ENCODE measurements at regions not wholly inside any gene's neighbourhood (a gene's known extent, or its start where the extent isn't known, plus 50 kb on each side); places are given as distances from the start of the nearest gene placed in this dataset.

- Mint-ChIP-seq H3K9me3 (peaks cover 94% of the 10 kb centered on the region), H3K4me3 (no peak overlapping the region), H3K27me3 (ENCODE audit: insufficient read depth) (peaks cover 2% of the 10 kb centered on the region), H3K4me1 (ENCODE audit: low read depth) (no peaks in the 10 kb centered on the region), H3K36me3 (ENCODE audit: low read depth) (peaks cover 23% of the 10 kb centered on the region), H3K27ac (no peak overlapping the region)
- DNase-seq: no peak
- no peak for TF ChIP-seq CTCF (IDR thresholded peaks at IDR 0.05)
These were observed 641.4 kb downstream of the BRD1 start for GRCh38 chr22:49186293-49186692.

- DNase-seq: no peak
- Mint-ChIP-seq H3K4me3 (no peak overlapping the region), H3K4me1 (ENCODE audit: low read depth) (no peaks in the 10 kb centered on the region), H3K36me3 (ENCODE audit: low read depth) (peaks cover 19% of the 10 kb centered on the region), H3K9me3 (peaks cover 90% of the 10 kb centered on the region), H3K27me3 (ENCODE audit: insufficient read depth) (peaks cover 2% of the 10 kb centered on the region), H3K27ac (no peak overlapping the region)
- no peak for TF ChIP-seq CTCF (IDR thresholded peaks at IDR 0.05)
These were observed 642.2 kb downstream of the BRD1 start for GRCh38 chr22:49185312-49185969.

- no peak for TF ChIP-seq CTCF (IDR thresholded peaks at IDR 0.05)
- no peaks in the 10 kb centered on the region for H3K4me1 Mint-ChIP-seq (ENCODE audit: low read depth)
- no peak overlapping the region for H3K4me3 Mint-ChIP-seq
- no peak for DNase-seq
- peaks cover 2% of the 10 kb centered on the region for H3K27me3 Mint-ChIP-seq (ENCODE audit: insufficient read depth)
- H3K27ac Mint-ChIP-seq: no peak overlapping the region
- peaks cover 90% of the 10 kb centered on the region for H3K9me3 Mint-ChIP-seq
- H3K36me3 Mint-ChIP-seq (ENCODE audit: low read depth): peaks cover 17% of the 10 kb centered on the region
These were observed 642.9 kb downstream of the BRD1 start for GRCh38 chr22:49184736-49185135.

GRCh38 chr22:49183826-49184216, 643.9 kb downstream of the BRD1 start:
- Mint-ChIP-seq H3K27me3 (ENCODE audit: insufficient read depth) (peaks cover 2% of the 10 kb centered on the region), H3K9me3 (peaks cover 90% of the 10 kb centered on the region), H3K4me1 (ENCODE audit: low read depth) (no peaks in the 10 kb centered on the region), H3K27ac (no peak overlapping the region), H3K36me3 (ENCODE audit: low read depth) (peaks cover 12% of the 10 kb centered on the region; the same call in 1 of the 2 replicates), H3K4me3 (no peak overlapping the region)
- no peak for DNase-seq
- no peak for TF ChIP-seq CTCF (IDR thresholded peaks at IDR 0.05)

- Mint-ChIP-seq H3K9me3 (peaks cover 89% of the 10 kb centered on the region), H3K4me1 (ENCODE audit: low read depth) (no peaks in the 10 kb centered on the region), H3K27ac (no peak overlapping the region), H3K4me3 (no peak overlapping the region), H3K27me3 (ENCODE audit: insufficient read depth) (peaks cover 2% of the 10 kb centered on the region), H3K36me3 (ENCODE audit: low read depth) (peaks cover 7% of the 10 kb centered on the region; the same call in 1 of the 2 replicates)
- TF ChIP-seq CTCF (IDR thresholded peaks at IDR 0.05): no peak
- DNase-seq: no peak
These were observed 644.4 kb downstream of the BRD1 start for GRCh38 chr22:49183208-49183825.
